Gastroesophageal sphincter (tissue), 3 donors: ENCODE measurements at regions not wholly inside any gene's neighbourhood (a gene's known extent, or its start where the extent isn't known, plus 50 kb on each side); places are given as distances from the start of the nearest gene placed in this dataset.

Source experiments
- EP300 ChIP-seq: sonication (generic); formaldehyde crosslinking; IDR thresholded peaks from one replicate; pipeline ENCODE4 v1.6.1; 2017; ENCODE audit warnings: antibody characterized with exemption, mild to moderate bottlenecking
- POLR2A ChIP-seq, 2 donors: fragments of 450-650 bp; IDR thresholded peaks; one replicate each; pipeline ENCODE4 v1.6.1; 2017; ENCODE audit warnings: antibody characterized with exemption in 2 of 2, mild to moderate bottlenecking in 2 of 2, moderate library complexity in 1 of 2
- POLR2AphosphoS5 ChIP-seq: sonication (generic); formaldehyde crosslinking; IDR thresholded peaks from one replicate; pipeline ENCODE4 v1.6.1; 2017; ENCODE audit warnings: antibody characterized with exemption
- TF ChIP-seq, protein P1 (sequence below), 4 experiments: fragments of 200-600 bp in 2 of 4; fragments of 450-650 bp in 2 of 4; sonication (generic) in 1 of 4; IDR thresholded peaks; one replicate each; pipeline ENCODE4 v1.5.1; 2017 to 2019; ENCODE audit warnings: antibody characterized with exemption in 4 of 4, mild to moderate bottlenecking in 2 of 4, moderate library complexity in 2 of 4

DNA sequence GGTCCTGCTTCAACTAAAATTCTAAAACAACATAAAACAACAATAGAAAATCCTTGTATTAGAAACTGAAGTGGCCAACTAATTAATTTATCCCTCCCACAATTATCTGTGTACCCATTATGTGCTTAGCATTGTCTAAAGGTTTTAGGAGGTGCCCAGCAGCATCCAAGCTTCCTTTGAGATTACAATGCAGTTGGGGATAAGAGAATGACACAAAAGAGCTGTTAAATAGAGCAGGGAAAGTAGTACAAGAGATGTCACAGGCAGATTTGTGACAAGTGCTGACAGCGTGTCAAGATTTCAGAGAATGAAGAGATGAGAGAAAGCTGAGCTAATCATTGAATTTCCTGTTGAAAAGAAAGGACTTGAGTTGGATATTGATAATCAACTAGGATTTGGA is 204.8 kb downstream of the OTOR start:
- TF ChIP-seq, protein P1, sequence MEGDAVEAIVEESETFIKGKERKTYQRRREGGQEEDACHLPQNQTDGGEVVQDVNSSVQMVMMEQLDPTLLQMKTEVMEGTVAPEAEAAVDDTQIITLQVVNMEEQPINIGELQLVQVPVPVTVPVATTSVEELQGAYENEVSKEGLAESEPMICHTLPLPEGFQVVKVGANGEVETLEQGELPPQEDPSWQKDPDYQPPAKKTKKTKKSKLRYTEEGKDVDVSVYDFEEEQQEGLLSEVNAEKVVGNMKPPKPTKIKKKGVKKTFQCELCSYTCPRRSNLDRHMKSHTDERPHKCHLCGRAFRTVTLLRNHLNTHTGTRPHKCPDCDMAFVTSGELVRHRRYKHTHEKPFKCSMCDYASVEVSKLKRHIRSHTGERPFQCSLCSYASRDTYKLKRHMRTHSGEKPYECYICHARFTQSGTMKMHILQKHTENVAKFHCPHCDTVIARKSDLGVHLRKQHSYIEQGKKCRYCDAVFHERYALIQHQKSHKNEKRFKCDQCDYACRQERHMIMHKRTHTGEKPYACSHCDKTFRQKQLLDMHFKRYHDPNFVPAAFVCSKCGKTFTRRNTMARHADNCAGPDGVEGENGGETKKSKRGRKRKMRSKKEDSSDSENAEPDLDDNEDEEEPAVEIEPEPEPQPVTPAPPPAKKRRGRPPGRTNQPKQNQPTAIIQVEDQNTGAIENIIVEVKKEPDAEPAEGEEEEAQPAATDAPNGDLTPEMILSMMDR (IDR thresholded peaks at IDR 0.05): no peak
- no peak for TF ChIP-seq POLR2AphosphoS5
- no peak for TF ChIP-seq POLR2A (IDR thresholded peaks at IDR 0.05)
- no peak for TF ChIP-seq EP300
